ENCODE measurements at regions not wholly inside any gene's neighbourhood (a gene's known extent, or its start where the extent isn't known, plus 50 kb on each side); places are given as distances from the start of the nearest gene placed in this dataset.

- FAIRE-seq (no peak), DNase-seq (ENCODE audit: low spot score in 2 of 2) (no peak)
Observed at GRCh38 chr12:116400636-116401372, 123.3 kb upstream of the MED13L start.

DNA sequence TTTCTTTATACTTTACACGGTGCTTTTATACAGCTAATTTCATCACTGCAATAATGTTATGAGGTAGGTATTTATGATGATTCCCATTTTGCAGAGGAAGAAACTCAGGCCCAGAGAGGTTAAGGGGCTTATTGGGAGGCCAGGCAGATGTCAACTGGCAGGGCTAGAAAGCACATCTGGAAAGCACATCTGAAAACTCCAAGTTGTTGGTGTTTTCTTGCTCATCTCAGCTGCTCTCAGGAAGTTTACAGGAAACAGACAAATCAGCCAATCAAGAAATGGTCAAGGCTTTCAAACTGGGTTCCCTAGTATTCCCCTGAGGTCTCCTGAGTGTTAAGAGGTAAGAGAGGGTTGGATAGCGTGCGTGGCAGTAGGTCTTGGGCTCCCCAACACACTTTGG lies 124.1 kb upstream of the MED13L start:
- FAIRE-seq (no peak), DNase-seq (ENCODE audit: low spot score in 2 of 2) (no peak)

- no peak for DNase-seq (ENCODE audit: low spot score in 2 of 2)
- no peak for FAIRE-seq
Observed at GRCh38 chr12:116402163-116402939, 124.9 kb upstream of the MED13L start.

- FAIRE-seq (no peak), DNase-seq (ENCODE audit: low spot score in 2 of 2) (no peak)
Observed at GRCh38 chr12:116403546-116403945, 126.1 kb upstream of the MED13L start.

DNA sequence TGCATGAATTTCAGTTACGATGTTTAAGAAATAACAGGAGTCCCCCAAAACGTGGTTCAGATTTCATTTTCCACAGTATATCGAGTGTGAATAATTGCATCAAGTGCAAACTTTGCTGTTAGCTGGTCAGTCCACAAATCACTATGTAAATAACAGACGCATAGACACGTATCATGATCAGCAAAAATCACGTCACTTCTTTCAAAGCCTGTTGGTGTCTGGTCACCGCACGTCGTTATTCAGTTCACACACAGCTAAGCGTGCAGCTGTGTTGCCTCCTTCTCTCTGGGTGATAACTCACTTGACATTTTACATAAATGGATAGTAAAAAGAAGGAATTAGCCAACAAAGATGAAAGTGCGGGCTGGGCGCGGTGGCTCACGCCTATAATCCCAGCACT lies 126.8 kb upstream of the MED13L start:
- no peak for DNase-seq (ENCODE audit: low spot score in 2 of 2)
- no peak for FAIRE-seq

DNA sequence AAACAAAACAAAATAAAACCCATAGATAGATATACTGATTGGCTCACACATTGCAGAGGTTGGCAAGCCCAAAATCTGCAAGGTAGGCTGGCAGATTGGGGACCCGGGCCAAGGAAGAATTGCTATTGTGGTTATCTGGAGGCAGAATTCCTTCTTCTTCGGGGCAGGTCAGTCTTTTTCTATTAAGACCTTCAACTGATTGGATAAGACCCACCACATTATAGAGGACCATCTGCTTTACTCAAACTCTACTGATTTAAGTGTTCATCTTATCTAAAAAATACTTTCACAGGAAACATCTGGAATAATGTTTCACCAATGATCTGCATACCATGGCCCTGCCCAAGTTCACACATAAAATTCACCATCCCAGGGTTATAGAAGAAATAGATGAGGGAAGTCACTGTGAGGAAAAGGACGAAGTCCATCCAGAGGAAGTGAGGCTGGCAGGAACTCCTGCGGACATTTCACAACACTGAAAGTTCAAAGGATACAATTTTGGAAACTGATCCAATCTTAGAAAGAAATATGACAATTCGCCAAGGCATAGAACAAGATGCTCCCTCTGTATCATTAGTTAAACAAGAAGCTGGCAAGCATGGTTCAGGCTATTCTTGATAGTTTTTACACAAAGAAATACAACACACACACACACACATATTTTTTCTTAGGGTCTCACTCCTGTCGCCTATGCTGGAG lies 127.6 kb upstream of the MED13L start:
- FAIRE-seq = no peak
- no peak for DNase-seq (ENCODE audit: low spot score in 2 of 2)

DNA sequence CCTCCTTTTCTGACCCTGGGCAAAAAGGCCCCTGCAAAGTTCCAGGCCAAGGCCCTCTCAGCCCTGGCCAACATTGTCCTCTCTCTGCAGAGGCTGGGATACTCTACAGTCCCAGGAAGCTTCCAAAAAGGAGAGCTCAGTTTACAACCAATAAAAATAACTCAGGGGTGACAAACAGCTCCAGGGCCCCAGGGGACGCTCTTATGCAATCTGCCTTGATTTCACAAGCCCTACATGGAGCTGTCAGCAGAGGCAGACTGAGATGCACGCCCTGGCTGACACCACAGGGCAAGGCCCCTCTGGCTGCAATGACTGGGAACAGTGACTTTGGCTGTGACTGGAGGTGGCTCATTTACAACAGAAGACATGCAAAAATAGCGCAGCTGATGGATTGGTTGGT lies 129.0 kb upstream of the MED13L start:
- DNase-seq (ENCODE audit: low spot score in 2 of 2) (peak in 1 of 2 donors; percentile 29), FAIRE-seq (no peak)

DNA sequence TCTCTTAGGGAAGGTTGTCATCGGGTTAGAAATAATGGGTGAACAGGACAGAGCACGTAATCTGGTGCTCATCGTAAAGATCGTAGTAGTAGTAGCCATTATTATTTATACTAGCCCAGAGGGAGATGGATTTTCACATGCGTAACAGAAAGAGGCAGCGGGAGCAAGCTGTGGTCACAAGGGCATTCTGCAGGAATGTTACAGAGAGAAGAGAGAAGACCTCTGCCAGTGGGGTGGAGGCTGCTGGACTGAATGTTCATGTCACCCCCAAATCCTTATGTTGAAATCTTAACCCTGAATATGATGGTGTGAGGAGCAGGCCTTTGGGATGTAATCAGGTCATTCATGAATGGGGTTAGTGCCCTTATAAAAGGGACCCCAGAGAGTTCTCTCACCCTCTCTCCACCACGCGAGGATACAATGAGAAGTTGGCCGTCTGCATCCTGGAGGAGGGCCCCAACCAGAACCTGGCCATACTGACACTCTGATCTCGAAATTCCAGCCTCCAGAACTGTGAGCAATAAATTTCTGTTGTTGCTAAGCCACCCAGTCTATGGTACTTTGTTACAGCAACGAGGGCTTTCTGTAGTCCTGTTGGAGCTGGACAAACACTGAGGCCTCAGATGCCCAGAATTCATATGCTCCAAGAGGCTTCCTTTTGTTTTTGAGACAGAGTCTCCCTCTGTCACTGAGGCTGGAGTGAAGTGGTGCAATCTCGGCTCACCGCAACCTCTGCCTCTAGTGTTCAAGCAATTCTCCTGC lies 131.2 kb upstream of the MED13L start:
- FAIRE-seq (no peak), DNase-seq (ENCODE audit: low spot score in 2 of 2) (no peak)

GRCh38 chr12:116411977-116412376 lies 134.5 kb upstream of the MED13L start:
- FAIRE-seq (no peak), DNase-seq (ENCODE audit: low spot score in 2 of 2) (no peak)

- no peak for DNase-seq (ENCODE audit: low spot score in 2 of 2)
- FAIRE-seq = no peak
Observed at GRCh38 chr12:116414891-116415290, 137.4 kb upstream of the MED13L start.

GRCh38 chr12:116415408-116416108 lies 138.1 kb upstream of the MED13L start:
- no peak for DNase-seq (ENCODE audit: low spot score in 2 of 2)
- no peak for FAIRE-seq

- FAIRE-seq (no peak), DNase-seq (ENCODE audit: low spot score in 2 of 2) (no peak)
Observed at GRCh38 chr12:116416166-116416565, 138.7 kb upstream of the MED13L start.

- no peak for DNase-seq (ENCODE audit: low spot score in 2 of 2)
- no peak for FAIRE-seq
Observed at GRCh38 chr12:116418551-116418950, 140.6 kb upstream of the MAP1LC3B2 start.

DNA sequence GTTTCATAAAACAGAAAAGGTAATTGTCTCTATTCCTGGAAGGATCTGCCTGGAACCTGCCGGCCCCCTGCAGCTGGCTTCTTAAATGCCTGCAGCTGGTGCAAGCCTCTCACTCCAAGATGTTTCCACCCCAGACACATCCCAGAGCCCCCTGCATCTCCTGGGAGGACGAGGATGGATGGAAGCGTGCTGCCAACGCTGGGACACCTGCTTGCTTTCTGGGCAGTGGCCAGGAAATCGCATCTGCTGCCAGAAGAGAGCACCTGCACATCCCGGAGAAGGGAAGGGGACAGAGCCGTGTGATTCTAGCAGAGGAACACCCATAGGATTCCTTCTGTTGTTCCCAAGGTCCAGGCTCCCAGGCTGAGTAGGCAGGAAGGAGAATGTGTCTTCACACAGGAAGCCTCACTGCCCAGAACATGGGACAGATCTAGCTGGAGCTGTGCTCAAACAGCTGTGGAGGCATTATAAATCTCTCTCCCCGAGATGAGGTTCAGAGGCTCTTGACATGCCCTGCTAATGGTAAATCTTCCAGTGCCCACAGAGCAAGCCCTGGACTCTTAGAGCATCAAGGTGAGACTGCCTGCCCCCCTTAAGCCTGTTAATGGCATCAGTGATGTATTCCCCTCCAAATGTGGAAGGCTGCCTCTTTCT lies 138.8 kb upstream of the MAP1LC3B2 start:
- DNase-seq (ENCODE audit: low spot score in 2 of 2) (no peak), FAIRE-seq (no peak)

DNA sequence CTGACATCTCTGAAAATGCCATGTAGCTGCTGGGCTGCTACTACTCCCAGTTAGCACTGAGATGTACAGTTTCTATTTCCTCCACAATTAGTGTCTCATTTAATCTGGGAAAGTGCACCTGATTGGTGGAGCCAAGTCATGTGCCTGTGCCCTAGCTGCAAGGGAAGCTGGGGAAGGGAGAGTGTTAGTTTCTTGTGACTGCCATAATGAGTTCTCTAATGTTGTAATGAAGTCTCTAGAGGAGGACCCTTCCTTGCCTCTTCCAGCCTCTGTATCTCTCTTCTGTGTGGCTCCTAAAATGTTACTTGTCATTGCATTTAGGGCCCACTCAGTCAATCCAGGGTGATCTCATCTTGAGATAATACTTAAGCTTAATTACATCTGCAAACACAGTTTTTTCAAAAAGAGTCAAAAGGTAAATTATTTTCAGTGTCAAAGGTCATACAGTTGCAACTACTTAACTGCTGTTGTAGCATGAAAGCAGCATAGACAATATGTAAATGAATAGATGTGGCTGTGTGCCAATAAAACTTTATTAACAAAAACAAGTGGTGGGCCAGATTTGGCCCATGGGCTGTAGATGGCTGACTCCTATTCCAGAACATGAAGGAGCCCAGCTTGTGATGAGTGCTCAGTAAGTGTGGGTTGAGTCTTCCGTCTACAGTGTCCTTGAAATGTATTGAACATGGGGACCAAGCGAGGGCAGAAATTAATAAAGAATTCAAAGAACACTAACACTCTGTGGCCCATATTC lies 137.2 kb upstream of the MAP1LC3B2 start:
- DNase-seq (ENCODE audit: low spot score in 2 of 2) (no peak), FAIRE-seq (no peak)

DNA sequence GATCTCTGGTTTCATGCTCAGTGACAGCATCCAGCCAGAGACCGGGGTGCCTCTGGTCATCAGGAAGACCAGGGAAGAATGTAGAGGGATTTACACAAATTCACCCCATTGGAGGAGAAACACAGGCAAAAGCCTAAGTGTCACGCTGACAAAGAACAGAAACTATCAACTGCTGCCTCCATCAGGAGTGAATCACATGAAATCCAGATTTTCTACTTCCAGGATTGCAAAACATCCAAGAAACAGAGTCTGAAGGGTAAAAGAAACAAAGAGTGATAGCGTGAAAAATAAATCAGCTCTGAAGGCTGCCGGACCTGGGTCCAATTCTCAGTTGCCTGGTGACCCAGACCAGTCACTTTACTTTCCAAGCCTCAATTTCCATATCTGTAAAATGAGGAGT lies 136.1 kb upstream of the MAP1LC3B2 start:
- FAIRE-seq (no peak), DNase-seq (ENCODE audit: low spot score in 2 of 2) (no peak)

DNA sequence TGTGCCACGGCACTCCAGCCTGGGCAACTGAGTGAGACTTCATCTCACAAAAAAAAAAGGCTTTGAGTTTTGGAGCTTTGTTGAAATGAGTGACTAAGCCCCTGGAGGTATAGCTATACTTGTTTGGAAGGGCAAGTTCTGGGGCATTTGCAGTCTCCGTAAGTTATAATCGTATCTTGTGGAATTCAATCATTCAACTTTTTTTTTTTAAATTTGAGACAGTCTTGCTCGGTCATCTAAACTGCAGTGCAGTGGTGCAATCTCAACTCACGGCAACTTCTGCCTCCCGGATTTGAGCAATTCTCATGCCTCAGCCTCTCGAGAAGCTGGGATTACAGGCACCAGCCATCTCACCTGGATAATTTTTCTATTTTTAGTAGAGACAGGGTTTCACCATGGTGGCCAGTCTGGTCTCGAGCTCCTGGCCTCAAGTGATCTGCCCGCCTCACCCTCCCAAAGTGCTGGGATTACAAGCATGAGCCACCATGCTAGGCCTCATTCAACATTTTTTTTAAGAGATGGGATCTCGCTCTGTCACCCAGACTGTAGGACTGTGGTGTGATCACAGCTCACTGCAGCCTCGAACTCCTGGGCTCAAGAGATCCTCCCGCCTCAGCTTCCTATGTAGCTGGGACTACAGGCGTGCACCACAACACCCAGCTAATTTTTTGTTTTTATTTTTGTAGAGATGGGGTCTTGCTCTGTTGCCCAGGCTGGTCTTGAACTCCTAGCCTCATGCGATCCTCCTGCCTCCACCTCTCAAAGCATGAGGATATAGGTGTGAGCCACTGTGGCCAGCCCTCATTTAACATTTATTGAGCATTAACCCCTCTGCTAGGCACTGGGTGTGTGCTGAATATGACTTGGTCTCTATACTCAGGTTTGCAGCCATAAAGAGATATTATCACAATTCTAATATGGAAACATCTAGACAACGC lies 133.7 kb upstream of the MAP1LC3B2 start:
- DNase-seq (ENCODE audit: low spot score in 2 of 2) (no peak), FAIRE-seq (no peak)
